Endodermal cell (in vitro differentiated cells): ENCODE measurements at regions not wholly inside any gene's neighbourhood (a gene's known extent, or its start where the extent isn't known, plus 50 kb on each side); places are given as distances from the start of the nearest gene placed in this dataset.
A peak's percentile ranks its signal among the peaks of the same experiment; 100 is the strongest.

Experiments
- DNase-seq: peaks from one replicate; pipeline ENCODE4 v3.0.0-alpha.2; 2017
- H3K27ac ChIP-seq: 2 replicates; pipeline ENCODE4 v1.5.1; 2013; ENCODE audit warnings: mild to moderate bottlenecking, low read depth, low read length, moderate library complexity
- H3K27me3 ChIP-seq: 2 replicates; pipeline ENCODE4 v1.6.1; 2013; ENCODE audit warnings: mild to moderate bottlenecking, low read length, moderate library complexity; ENCODE audit not compliant: insufficient read depth, control insufficient read depth, poor library complexity, severe bottlenecking
- H3K36me3 ChIP-seq: 2 replicates; pipeline ENCODE4 v1.7.0; 2013; ENCODE audit warnings: mild to moderate bottlenecking, low read length, moderate library complexity; ENCODE audit not compliant: control insufficient read depth, insufficient read depth
- H3K4me1 ChIP-seq: one replicate; pipeline ENCODE4 v1.7.0; 2013; ENCODE audit warnings: low read length; ENCODE audit not compliant: control insufficient read depth, insufficient read depth
- H3K4me3 ChIP-seq: 2 replicates; pipeline ENCODE4 v1.5.1; 2013; ENCODE audit warnings: mild to moderate bottlenecking, low read length, moderate library complexity
- H3K9ac ChIP-seq: 2 replicates; pipeline ENCODE4 v1.6.1; 2013; ENCODE audit warnings: mild to moderate bottlenecking, low read length, moderate library complexity; ENCODE audit not compliant: poor library complexity, severe bottlenecking; ENCODE audit errors: extremely low read depth
- H3K9me3 ChIP-seq: 2 replicates; pipeline ENCODE4 v1.6.1; 2013; ENCODE audit warnings: mild to moderate bottlenecking, low read length, moderate library complexity; ENCODE audit not compliant: control insufficient read depth
- H3K27ac Mint-ChIP-seq: 2 replicates; pipeline ENCODE4 v1.8.0; 2020; ENCODE audit warnings: mixed read lengths
- H3K27me3 Mint-ChIP-seq: 2 replicates; pipeline ENCODE4 v1.8.0; 2021; ENCODE audit warnings: mild to moderate bottlenecking, mixed read lengths; ENCODE audit not compliant: insufficient read depth
- H3K36me3 Mint-ChIP-seq: 2 replicates; pipeline ENCODE4 v1.8.0; 2020; ENCODE audit warnings: low read depth, mixed read lengths
- H3K4me1 Mint-ChIP-seq: 2 replicates; pipeline ENCODE4 v1.8.0; 2020; ENCODE audit warnings: mixed read lengths
- H3K4me3 Mint-ChIP-seq: 2 replicates; pipeline ENCODE4 v1.8.0; 2020; ENCODE audit warnings: mild to moderate bottlenecking, moderate library complexity, mixed read lengths
- H3K9me3 Mint-ChIP-seq: 2 replicates; pipeline ENCODE4 v1.8.0; 2020; ENCODE audit warnings: mild to moderate bottlenecking, mixed read lengths
- CTCF ChIP-seq: fragments of 200-600 bp; sonication (generic); conservative IDR thresholded peaks from 2 replicates; pipeline ENCODE4 v1.5.0; 2021; ENCODE audit warnings: antibody characterized with exemption, mild to moderate bottlenecking
- WGBS, 2 experiments: methylation state at CpG; one replicate each; pipeline versions ENCODE4 v1.1.5 to v1.1.7; 2013; ENCODE audit warnings: missing lambda C conversion rate in 2 of 2, mixed read lengths in 1 of 2; ENCODE audit not compliant: insufficient coverage in 1 of 2, insufficient read length in 1 of 2; 5-methylcytosine and 5-hydroxymethylcytosine counted together

DNA sequence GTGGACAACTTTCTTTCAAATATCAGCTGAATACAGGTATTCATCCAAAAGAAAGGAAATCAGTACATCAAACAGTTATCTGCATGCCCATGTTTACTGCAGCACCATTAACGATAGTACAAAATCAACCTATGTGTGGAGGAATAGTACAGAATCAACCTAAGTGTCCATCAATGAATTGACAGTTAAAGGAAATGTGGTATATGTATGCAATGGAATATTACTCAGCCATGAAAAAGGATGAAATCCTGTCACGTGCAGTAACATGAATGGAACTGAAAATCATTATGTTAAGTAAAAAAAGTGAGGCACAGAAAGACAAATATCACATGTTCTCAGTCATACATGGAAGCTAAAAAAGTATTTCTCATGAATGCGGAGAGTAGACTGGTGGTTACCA lies 132.3 kb downstream of the MED15 start:
- H3K4me1 ChIP-seq, result peaks cover 15% of the 10 kb centered on the region
- H3K4me1 Mint-ChIP-seq, result peaks cover 19% of the 10 kb centered on the region
- no peaks in the 10 kb centered on the region for H3K27me3 Mint-ChIP-seq
- no peaks in the 10 kb centered on the region for H3K36me3 ChIP-seq
- no peaks in the 10 kb centered on the region for H3K27me3 ChIP-seq
- DNase-seq, result no peak
- H3K4me3 Mint-ChIP-seq, result no peak overlapping the region
- no peaks in the 10 kb centered on the region for H3K9me3 Mint-ChIP-seq
- peaks cover 4% of the 10 kb centered on the region for H3K9me3 ChIP-seq
- no peak overlapping the region for H3K27ac Mint-ChIP-seq
- no peak overlapping the region for H3K27ac ChIP-seq
- no peak for TF ChIP-seq CTCF
- no peaks in the 10 kb centered on the region for H3K36me3 Mint-ChIP-seq
- H3K4me3 ChIP-seq, result no peak overlapping the region
- WGBS, 2 experiments, result 92 to 97% methylated on average over 3 of the region's 3 CpGs
- H3K9ac ChIP-seq, result no peak overlapping the region

- peaks cover 2% of the 10 kb centered on the region for H3K27me3 Mint-ChIP-seq
- H3K27ac Mint-ChIP-seq, result no peak overlapping the region
- 88 to 97% methylated on average over 7 to 12 of the region's 12 CpGs for WGBS, 2 experiments
Observed at GRCh38 chr22:20641198-20641892, 132.6 kb upstream of the SERPIND1 start.

GRCh38 chr22:20641919-20642579 lies 131.9 kb upstream of the SERPIND1 start:
- peaks cover 2% of the 10 kb centered on the region for H3K27me3 Mint-ChIP-seq
- no peak for TF ChIP-seq CTCF
- Histone ChIP-seq H3K4me3 (no peak overlapping the region), H3K27ac (no peak overlapping the region), H3K27me3 (no peaks in the 10 kb centered on the region), H3K36me3 (no peaks in the 10 kb centered on the region), H3K9me3 (peaks cover 4% of the 10 kb centered on the region), H3K4me1 (peaks cover 16% of the 10 kb centered on the region), H3K9ac (no peak overlapping the region)
- DNase-seq, result no peak
- no peaks in the 10 kb centered on the region for H3K9me3 Mint-ChIP-seq
- H3K4me3 Mint-ChIP-seq, result no peak overlapping the region
- H3K27ac Mint-ChIP-seq, result no peak overlapping the region
- H3K4me1 Mint-ChIP-seq, result peaks cover 19% of the 10 kb centered on the region
- WGBS, 2 experiments, result 87 to 89% methylated on average over 4 to 5 of the region's 5 CpGs
- H3K36me3 Mint-ChIP-seq, result no peaks in the 10 kb centered on the region

More at GRCh38 chr22:20641198-20641892, 132.6 kb upstream of the SERPIND1 start:
- TF ChIP-seq CTCF, result no peak
- peaks cover 4% of the 10 kb centered on the region for H3K9me3 ChIP-seq
- no peaks in the 10 kb centered on the region for H3K9me3 Mint-ChIP-seq
- no peaks in the 10 kb centered on the region for H3K27me3 ChIP-seq
- H3K27ac ChIP-seq, result no peak overlapping the region
- H3K9ac ChIP-seq, result no peak overlapping the region
- no peak overlapping the region for H3K4me3 Mint-ChIP-seq
- no peak overlapping the region for H3K4me3 ChIP-seq
- DNase-seq, result peak; percentile 22
- peaks cover 19% of the 10 kb centered on the region for H3K4me1 Mint-ChIP-seq
- H3K36me3 ChIP-seq, result no peaks in the 10 kb centered on the region
- H3K36me3 Mint-ChIP-seq, result no peaks in the 10 kb centered on the region
- H3K4me1 ChIP-seq, result peaks cover 16% of the 10 kb centered on the region
